Stimulated activated CD8-positive, alpha-beta memory T cell treated with anti-CD3 and anti-CD28 coated beads, Interleukin-4, amount 100 ng/mL, for 48 hours (primary cell): ENCODE measurements at regions not wholly inside any gene's neighbourhood (a gene's known extent, or its start where the extent isn't known, plus 50 kb on each side); places are given as distances from the start of the nearest gene placed in this dataset.
"Not testable (repeated sequence)": the region's sequence is repeated elsewhere in the genome, so short reads cannot be mapped to it uniquely, and the experiment has no call there.

Source experiments
- DNase-seq: peaks from one replicate; pipeline ENCODE4 v3.0.0-alpha.2; 2020

GRCh38 chr1:70567167-70567566 is 156.1 kb downstream of the CTH start:
- DNase-seq, result no peak

- DNase-seq, result no peak
Measured at GRCh38 chr1:70571191-70571590, 160.1 kb downstream of the CTH start.

- DNase-seq, result no peak
Measured at GRCh38 chr1:70573317-70573843, 162.3 kb downstream of the CTH start.

GRCh38 chr1:70581661-70582060 is 170.6 kb downstream of the CTH start:
- DNase-seq, result no peak

- no peak for DNase-seq
Measured at GRCh38 chr1:70583522-70583921, 172.5 kb downstream of the CTH start.

- no peak for DNase-seq
Measured at GRCh38 chr1:70586046-70586445, 175.0 kb downstream of the CTH start.

GRCh38 chr1:70587872-70588366 is 176.9 kb downstream of the CTH start:
- no peak for DNase-seq

- not testable (repeated sequence) for DNase-seq
Measured at GRCh38 chr1:70593551-70593950, 182.5 kb downstream of the CTH start.

- no peak for DNase-seq
Measured at GRCh38 chr1:70608815-70609214, 197.7 kb downstream of the CTH start.

- not testable (repeated sequence) for DNase-seq
Measured at GRCh38 chr1:70610164-70610563, 199.1 kb downstream of the CTH start.

GRCh38 chr1:70616946-70617345 is 205.9 kb downstream of the CTH start:
- DNase-seq, result no peak

- no peak for DNase-seq
Measured at GRCh38 chr1:70617728-70618127, 206.7 kb downstream of the CTH start.

- no peak for DNase-seq
Measured at GRCh38 chr1:70627910-70628309, 216.8 kb downstream of the CTH start.

- no peak for DNase-seq
Measured at GRCh38 chr1:70628973-70629372, 217.9 kb downstream of the CTH start.

- no peak for DNase-seq
Measured at GRCh38 chr1:70633004-70633403, 221.9 kb downstream of the CTH start.

GRCh38 chr1:70635868-70636267 is 224.8 kb downstream of the CTH start:
- no peak for DNase-seq

GRCh38 chr1:70641868-70642267 is 230.8 kb downstream of the CTH start:
- DNase-seq, result no peak

GRCh38 chr1:70656361-70656760 is 245.3 kb downstream of the CTH start:
- DNase-seq, result no peak

- no peak for DNase-seq
Measured at GRCh38 chr1:70659891-70660290, 248.8 kb downstream of the CTH start.

GRCh38 chr1:70666381-70667140 is 255.5 kb downstream of the CTH start:
- no peak for DNase-seq

GRCh38 chr1:70667494-70668170 is 256.6 kb downstream of the CTH start:
- DNase-seq, result no peak

- DNase-seq, result no peak
Measured at GRCh38 chr1:70671006-70671405, 259.9 kb downstream of the CTH start.

- DNase-seq, result no peak
Measured at GRCh38 chr1:70672442-70672888, 261.4 kb downstream of the CTH start.
